ENCODE measurements at regions not wholly inside any gene's neighbourhood (a gene's known extent, or its start where the extent isn't known, plus 50 kb on each side); places are given as distances from the start of the nearest gene placed in this dataset.

DNA sequence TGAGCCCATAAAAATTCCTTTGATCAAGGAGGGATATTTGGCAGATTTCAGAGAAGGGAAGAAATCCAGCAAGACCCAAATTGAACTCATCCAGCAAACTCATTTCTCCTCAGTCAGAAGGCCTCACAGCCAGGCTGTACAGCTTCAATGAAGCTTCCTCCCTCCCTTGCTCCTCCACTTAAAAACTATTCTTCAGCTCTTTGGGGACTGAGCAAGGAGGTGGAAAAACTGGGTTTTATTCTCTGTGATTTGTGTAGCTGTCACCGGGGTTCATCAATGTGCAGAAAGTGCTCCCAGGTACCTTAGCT lies 158.7 kb upstream of the ZNF184 start:
- DNase-seq (ENCODE audit: low read depth, low spot score) (no peak), FAIRE-seq (no peak)
- no peaks in the 10 kb centered on the region for H3K79me2 ChIP-seq (ENCODE audit: control insufficient read depth, insufficient read depth, low read length)
- no peak overlapping the region for H3K4me2 ChIP-seq (ENCODE audit: insufficient read depth, low read length)
- CTCF ChIA-PET, result interaction anchor here (0.8 kb wide), 1 partner anchor 22 kb away, joined by 3 read pairs; no protein-coding TSS in a partner anchor
- TF ChIP-seq GATA2 (IDR thresholded peaks at IDR 0.05; ENCODE audit: insufficient read depth, insufficient read length, low read depth, low read length), result no peak
- TF ChIP-seq MYC (IDR thresholded peaks at IDR 0.05; ENCODE audit: low read depth, low read length), result no peak
- TF ChIP-seq POLR2A (IDR thresholded peaks at IDR 0.05; ENCODE audit: low read depth, low read length), result no peak
- TF ChIP-seq POLR2AphosphoS5 (IDR thresholded peaks at IDR 0.05; ENCODE audit: insufficient read depth, low read depth, low read length), result no peak
- TF ChIP-seq JUN (IDR thresholded peaks at IDR 0.05; ENCODE audit: borderline replicate concordance, insufficient read depth, insufficient read length, low read depth), result no peak
- TF ChIP-seq EZH2 (IDR thresholded peaks at IDR 0.05; ENCODE audit: borderline replicate concordance, low read depth, low read length, severe bottlenecking), result no peak
- TF ChIP-seq, protein P1, sequence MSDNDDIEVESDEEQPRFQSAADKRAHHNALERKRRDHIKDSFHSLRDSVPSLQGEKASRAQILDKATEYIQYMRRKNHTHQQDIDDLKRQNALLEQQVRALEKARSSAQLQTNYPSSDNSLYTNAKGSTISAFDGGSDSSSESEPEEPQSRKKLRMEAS (IDR thresholded peaks at IDR 0.05; ENCODE audit: insufficient read depth, insufficient read length), result no peak
- TF ChIP-seq FOS (IDR thresholded peaks at IDR 0.05; ENCODE audit: borderline replicate concordance, insufficient read depth, low read length), result no peak
- no peak for TF ChIP-seq CTCF (IDR thresholded peaks at IDR 0.05; ENCODE audit: extremely low read depth in 1 of 2, insufficient read depth in 1 of 2, low read depth in 1 of 2, low read length in 2 of 2)
- H3K9me3 ChIP-seq (replicated peaks; ENCODE audit: control insufficient read depth, insufficient read depth, low read length), result no peaks in the 10 kb centered on the region
- no peak overlapping the region for H3K4me3 ChIP-seq (replicated peaks in 1 of 3; ENCODE audit: insufficient read depth in 1 of 3, low read depth in 1 of 3, low read length in 3 of 3)
- H4K20me1 ChIP-seq (replicated peaks; ENCODE audit: control insufficient read depth, extremely low read depth, insufficient read depth, low read length), result no peaks in the 10 kb centered on the region
- no peak overlapping the region for H2AFZ ChIP-seq (ENCODE audit: low read depth, low read length)
- no peaks in the 10 kb centered on the region for H3K9me1 ChIP-seq (replicated peaks; ENCODE audit: control insufficient read depth, extremely low read depth, insufficient read depth, low read length)
- no peak overlapping the region for H3K27ac ChIP-seq (ENCODE audit: insufficient read depth, low read depth, low read length)
- H3K36me3 ChIP-seq (ENCODE audit: control insufficient read depth in 2 of 2, extremely low read depth in 1 of 2, insufficient read depth in 2 of 2, low read length in 2 of 2), result no peaks in the 10 kb centered on the region
- no peaks in the 10 kb centered on the region for H3K27me3 ChIP-seq (ENCODE audit: control insufficient read depth in 2 of 2, insufficient read depth in 2 of 2, low read length in 2 of 2)
- no peak overlapping the region for H3K9ac ChIP-seq (replicated peaks; ENCODE audit: extremely low read depth, insufficient read depth, low read length)
- dilution Hi-C loops (cut with MboI; ENCODE audit: extremely low pct_ligation_motif_present, low sequenced_read_pairs) (no loop called here), intact Hi-C loops (cut with micrococcal nuclease) (no loop called here)
- no TSS peak for BruUV-seq (replicated peaks)
- POLR2A ChIA-PET, result no interaction called here
- no peaks in the 10 kb centered on the region for H3K4me1 ChIP-seq (ENCODE audit: control insufficient read depth, extremely low read depth, insufficient read depth, low read length)

Data from endothelial cell of umbilical vein (primary cell).